ENCODE measurements at regions not wholly inside any gene's neighbourhood (a gene's known extent, or its start where the extent isn't known, plus 50 kb on each side); places are given as distances from the start of the nearest gene placed in this dataset.

GRCh38 chr5:12214267-12215015, 310.2 kb upstream of the CTNND2 start:
- DNase-seq (ENCODE audit: extremely low read depth, low read depth) = no peak
- no peak overlapping the region for H3K4me3 ChIP-seq (replicated peaks; ENCODE audit: low read depth, low read length)
- TF ChIP-seq CTCF (IDR thresholded peaks at IDR 0.05; ENCODE audit: low read depth, low read length, missing control alignments) = no peak

GRCh38 chr5:12208366-12209100, 304.3 kb upstream of the CTNND2 start:
- no peak for TF ChIP-seq CTCF (IDR thresholded peaks at IDR 0.05; ENCODE audit: low read depth, low read length, missing control alignments)
- no peak for DNase-seq (ENCODE audit: extremely low read depth, low read depth)
- H3K4me3 ChIP-seq (replicated peaks; ENCODE audit: low read depth, low read length) = no peak overlapping the region

GRCh38 chr5:12204761-12205160, 300.5 kb upstream of the CTNND2 start:
- no peak for DNase-seq (ENCODE audit: extremely low read depth, low read depth)
- no peak overlapping the region for H3K4me3 ChIP-seq (replicated peaks; ENCODE audit: low read depth, low read length)
- TF ChIP-seq CTCF (IDR thresholded peaks at IDR 0.05; ENCODE audit: low read depth, low read length, missing control alignments) = no peak

GRCh38 chr5:12193536-12193935, 289.3 kb upstream of the CTNND2 start:
- no peak for TF ChIP-seq CTCF (IDR thresholded peaks at IDR 0.05; ENCODE audit: low read depth, low read length, missing control alignments)
- no peak for DNase-seq (ENCODE audit: extremely low read depth, low read depth)
- H3K4me3 ChIP-seq (replicated peaks; ENCODE audit: low read depth, low read length) = no peak overlapping the region

- no peak for DNase-seq (ENCODE audit: extremely low read depth, low read depth)
- TF ChIP-seq CTCF (IDR thresholded peaks at IDR 0.05; ENCODE audit: low read depth, low read length, missing control alignments) = no peak
- H3K4me3 ChIP-seq (replicated peaks; ENCODE audit: low read depth, low read length) = no peak overlapping the region
Observed at GRCh38 chr5:12183003-12183402, 278.8 kb upstream of the CTNND2 start.

GRCh38 chr5:12177851-12178250, 273.6 kb upstream of the CTNND2 start:
- no peak overlapping the region for H3K4me3 ChIP-seq (replicated peaks; ENCODE audit: low read depth, low read length)
- TF ChIP-seq CTCF (IDR thresholded peaks at IDR 0.05; ENCODE audit: low read depth, low read length, missing control alignments) = no peak
- DNase-seq (ENCODE audit: extremely low read depth, low read depth) = no peak
